GM23338 (cell line): ENCODE measurements at regions not wholly inside any gene's neighbourhood (a gene's known extent, or its start where the extent isn't known, plus 50 kb on each side); places are given as distances from the start of the nearest gene placed in this dataset.

Experiments
- ATAC-seq: fragments of 200-7000 bp; cut with Tn5 transposase; 3 replicates; pipeline ENCODE4 v1.9.1; 2020
- DNase-seq: peaks from one replicate; pipeline ENCODE4 v3.0.0-alpha.2; 2015; ENCODE audit warnings: low spot score
- H2AFZ ChIP-seq: fragments of 200-600 bp; sonication (generic); 2 replicates; pipeline ENCODE4 v1.8.0; 2016; ENCODE audit warnings: antibody characterized with exemption, mild to moderate bottlenecking, moderate library complexity
- H3F3A ChIP-seq: fragments of 200-600 bp; sonication (generic); replicated peaks from 2 replicates; pipeline ENCODE4 v1.8.0; 2017; ENCODE audit warnings: antibody characterized with exemption, mixed run types, low read depth
- H3K27ac ChIP-seq: fragments of 200-600 bp; sonication (generic); 2 replicates; pipeline ENCODE4 v1.6.1; 2016; ENCODE audit warnings: low read depth
- H3K27me3 ChIP-seq: fragments of 200-600 bp; sonication (generic); 2 replicates; pipeline ENCODE4 v1.8.0; 2016; ENCODE audit warnings: mild to moderate bottlenecking, mixed run types, moderate library complexity; ENCODE audit not compliant: insufficient read depth
- H3K36me3 ChIP-seq: fragments of 200-600 bp; sonication (generic); 2 replicates; pipeline ENCODE4 v1.8.0; 2016; ENCODE audit warnings: mild to moderate bottlenecking; ENCODE audit not compliant: insufficient read depth
- H3K4me1 ChIP-seq: fragments of 200-600 bp; sonication (generic); 2 replicates; pipeline ENCODE4 v1.8.0; 2016; ENCODE audit warnings: mild to moderate bottlenecking, moderate library complexity; ENCODE audit not compliant: insufficient read depth
- H3K4me2 ChIP-seq: fragments of 200-600 bp; sonication (generic); 2 replicates; pipeline ENCODE4 v1.7.1; 2017; ENCODE audit warnings: mixed run types
- H3K4me3 ChIP-seq: fragments of 200-600 bp; sonication (generic); 2 replicates; pipeline ENCODE4 v1.6.1; 2016; ENCODE audit warnings: mixed run types
- H3K79me2 ChIP-seq: fragments of 200-600 bp; sonication (generic); replicated peaks from 2 replicates; pipeline ENCODE4 v1.8.0; 2017; ENCODE audit warnings: mild to moderate bottlenecking; ENCODE audit not compliant: insufficient read depth
- H3K9me2 ChIP-seq: fragments of 200-600 bp; sonication (generic); 2 replicates; pipeline ENCODE4 v1.8.0; 2017; ENCODE audit not compliant: insufficient read depth
- H4K20me1 ChIP-seq: fragments of 200-600 bp; sonication (generic); replicated peaks from 2 replicates; pipeline ENCODE4 v1.8.0; 2017; ENCODE audit warnings: mild to moderate bottlenecking; ENCODE audit not compliant: insufficient read depth
- H3K27ac Mint-ChIP-seq: 2 replicates; pipeline ENCODE4 v1.8.0; 2020; ENCODE audit warnings: inconsistent platforms, mild to moderate bottlenecking, moderate library complexity, mixed read lengths
- H3K27me3 Mint-ChIP-seq: 3 replicates; pipeline ENCODE4 v1.8.0; 2022; ENCODE audit warnings: low read depth, mild to moderate bottlenecking, moderate library complexity, mixed read lengths, inconsistent platforms; ENCODE audit not compliant: insufficient read depth, poor library complexity
- H3K36me3 Mint-ChIP-seq: 3 replicates; pipeline ENCODE4 v1.8.0; 2021; ENCODE audit warnings: low read depth, mild to moderate bottlenecking, inconsistent platforms, moderate library complexity, mixed read lengths
- H3K4me1 Mint-ChIP-seq: 3 replicates; pipeline ENCODE4 v1.8.0; 2020; ENCODE audit warnings: mild to moderate bottlenecking, inconsistent platforms, mixed read lengths
- H3K4me3 Mint-ChIP-seq: 3 replicates; pipeline ENCODE4 v1.8.0; 2021; ENCODE audit warnings: moderate library complexity, mild to moderate bottlenecking, inconsistent platforms, mixed read lengths
- H3K9me3 Mint-ChIP-seq: 3 replicates; pipeline ENCODE4 v1.8.0; 2020; ENCODE audit warnings: moderate library complexity, mild to moderate bottlenecking, inconsistent platforms, mixed read lengths
- CREB1 ChIP-seq: fragments of 250-450 bp; sonication (Bioruptor Pico); IDR thresholded peaks from 2 replicates; pipeline ENCODE4 v1.5.0; 2020; ENCODE audit warnings: low read depth, mild to moderate bottlenecking, moderate library complexity
- CTCF ChIP-seq, 2 experiments: fragments of 200-600 bp in 1 of 2; sonication (generic) in 1 of 2; conservative IDR thresholded peaks; 2 replicates each; pipeline versions ENCODE4 v1.5.1 to v1.6.1; 2016 to 2017; ENCODE audit warnings: antibody characterized with exemption in 2 of 2, low read depth in 2 of 2, mild to moderate bottlenecking in 2 of 2, moderate library complexity in 1 of 2
- EZH2 ChIP-seq: fragments of 200-600 bp; sonication (generic); IDR thresholded peaks from one replicate; pipeline ENCODE4 v1.8.0; 2017; ENCODE audit warnings: antibody characterized with exemption, mild to moderate bottlenecking, low read depth; ENCODE audit not compliant: unreplicated experiment
- EZH2phosphoT487 ChIP-seq: fragments of 200-600 bp; sonication (generic); IDR thresholded peaks from one replicate; pipeline ENCODE4 v1.8.1; 2018; ENCODE audit warnings: antibody characterized with exemption; ENCODE audit not compliant: unreplicated experiment
- JUNB ChIP-seq: IDR thresholded peaks from one replicate; pipeline ENCODE4 v1.6.1; 2016; ENCODE audit warnings: antibody characterized with exemption; ENCODE audit not compliant: unreplicated experiment
- NANOG ChIP-seq: IDR thresholded peaks from 2 replicates; pipeline ENCODE4 v1.6.1; 2016; ENCODE audit warnings: antibody characterized with exemption, borderline replicate concordance
- POLR2AphosphoS5 ChIP-seq: IDR thresholded peaks from 2 replicates; pipeline ENCODE4 v1.6.1; 2016; ENCODE audit warnings: antibody characterized with exemption, low read depth
- REST ChIP-seq: IDR thresholded peaks from one replicate; pipeline ENCODE4 v1.6.1; 2018; ENCODE audit warnings: antibody characterized with exemption; ENCODE audit not compliant: unreplicated experiment
- STAT1 ChIP-seq: IDR thresholded peaks from one replicate; pipeline ENCODE4 v1.6.1; 2016; ENCODE audit warnings: antibody characterized with exemption; ENCODE audit not compliant: unreplicated experiment
- ZNF114 ChIP-seq: fragments of 250-450 bp; sonication (Bioruptor Pico); IDR thresholded peaks from 2 replicates; pipeline ENCODE4 v1.5.0; 2020; ENCODE audit warnings: mild to moderate bottlenecking, moderate library complexity
- ZNF331 ChIP-seq: fragments of 250-450 bp; sonication (Bioruptor Pico); IDR thresholded peaks from 2 replicates; pipeline ENCODE4 v1.5.0; 2020; ENCODE audit warnings: low read depth, mild to moderate bottlenecking, moderate library complexity
- TF ChIP-seq, protein P1 (sequence below): IDR thresholded peaks from 2 replicates; pipeline ENCODE4 v1.6.1; 2016; ENCODE audit warnings: antibody characterized with exemption
- TF ChIP-seq, protein P2 (sequence below): fragments of 250-450 bp; sonication (Bioruptor Pico); IDR thresholded peaks from 2 replicates; pipeline ENCODE4 v1.5.0; 2020; ENCODE audit warnings: mild to moderate bottlenecking, moderate library complexity

GRCh38 chr5:124460642-124461041 lies 285.8 kb downstream of the ZNF608 start:
- H3K27me3 ChIP-seq: no peaks in the 10 kb centered on the region
- no peak overlapping the region for H3K4me3 ChIP-seq
- no peak overlapping the region for H3K27ac ChIP-seq
- Mint-ChIP-seq H3K9me3 (peaks cover 28% of the 10 kb centered on the region), H3K36me3 (peaks cover 55% of the 10 kb centered on the region), H3K4me1 (peaks cover 17% of the 10 kb centered on the region), H3K27ac (no peak overlapping the region), H3K4me3 (no peak overlapping the region), H3K27me3 (no peaks in the 10 kb centered on the region)
- H3F3A ChIP-seq: no peaks in the 10 kb centered on the region
- no peak overlapping the region for H2AFZ ChIP-seq
- H4K20me1 ChIP-seq: no peaks in the 10 kb centered on the region
- no peaks in the 10 kb centered on the region for H3K36me3 ChIP-seq
- no peak for TF ChIP-seq ZNF331
- no peak for TF ChIP-seq ZNF114 (CRISPR knock-in tag)
- TF ChIP-seq CTCF (conservative IDR thresholded peaks at IDR 0.05; ENCODE audit: low read depth in 2 of 2): no peak
- TF ChIP-seq NANOG: no peak
- no peak for TF ChIP-seq JUNB
- TF ChIP-seq POLR2AphosphoS5: no peak
- no peak for TF ChIP-seq EZH2
- no peak for TF ChIP-seq EZH2phosphoT487
- TF ChIP-seq CREB1 (CRISPR knock-in tag): no peak
- TF ChIP-seq, protein P1, sequence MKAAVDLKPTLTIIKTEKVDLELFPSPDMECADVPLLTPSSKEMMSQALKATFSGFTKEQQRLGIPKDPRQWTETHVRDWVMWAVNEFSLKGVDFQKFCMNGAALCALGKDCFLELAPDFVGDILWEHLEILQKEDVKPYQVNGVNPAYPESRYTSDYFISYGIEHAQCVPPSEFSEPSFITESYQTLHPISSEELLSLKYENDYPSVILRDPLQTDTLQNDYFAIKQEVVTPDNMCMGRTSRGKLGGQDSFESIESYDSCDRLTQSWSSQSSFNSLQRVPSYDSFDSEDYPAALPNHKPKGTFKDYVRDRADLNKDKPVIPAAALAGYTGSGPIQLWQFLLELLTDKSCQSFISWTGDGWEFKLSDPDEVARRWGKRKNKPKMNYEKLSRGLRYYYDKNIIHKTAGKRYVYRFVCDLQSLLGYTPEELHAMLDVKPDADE: no peak
- TF ChIP-seq REST: no peak
- no peak for TF ChIP-seq STAT1
- TF ChIP-seq, protein P2, sequence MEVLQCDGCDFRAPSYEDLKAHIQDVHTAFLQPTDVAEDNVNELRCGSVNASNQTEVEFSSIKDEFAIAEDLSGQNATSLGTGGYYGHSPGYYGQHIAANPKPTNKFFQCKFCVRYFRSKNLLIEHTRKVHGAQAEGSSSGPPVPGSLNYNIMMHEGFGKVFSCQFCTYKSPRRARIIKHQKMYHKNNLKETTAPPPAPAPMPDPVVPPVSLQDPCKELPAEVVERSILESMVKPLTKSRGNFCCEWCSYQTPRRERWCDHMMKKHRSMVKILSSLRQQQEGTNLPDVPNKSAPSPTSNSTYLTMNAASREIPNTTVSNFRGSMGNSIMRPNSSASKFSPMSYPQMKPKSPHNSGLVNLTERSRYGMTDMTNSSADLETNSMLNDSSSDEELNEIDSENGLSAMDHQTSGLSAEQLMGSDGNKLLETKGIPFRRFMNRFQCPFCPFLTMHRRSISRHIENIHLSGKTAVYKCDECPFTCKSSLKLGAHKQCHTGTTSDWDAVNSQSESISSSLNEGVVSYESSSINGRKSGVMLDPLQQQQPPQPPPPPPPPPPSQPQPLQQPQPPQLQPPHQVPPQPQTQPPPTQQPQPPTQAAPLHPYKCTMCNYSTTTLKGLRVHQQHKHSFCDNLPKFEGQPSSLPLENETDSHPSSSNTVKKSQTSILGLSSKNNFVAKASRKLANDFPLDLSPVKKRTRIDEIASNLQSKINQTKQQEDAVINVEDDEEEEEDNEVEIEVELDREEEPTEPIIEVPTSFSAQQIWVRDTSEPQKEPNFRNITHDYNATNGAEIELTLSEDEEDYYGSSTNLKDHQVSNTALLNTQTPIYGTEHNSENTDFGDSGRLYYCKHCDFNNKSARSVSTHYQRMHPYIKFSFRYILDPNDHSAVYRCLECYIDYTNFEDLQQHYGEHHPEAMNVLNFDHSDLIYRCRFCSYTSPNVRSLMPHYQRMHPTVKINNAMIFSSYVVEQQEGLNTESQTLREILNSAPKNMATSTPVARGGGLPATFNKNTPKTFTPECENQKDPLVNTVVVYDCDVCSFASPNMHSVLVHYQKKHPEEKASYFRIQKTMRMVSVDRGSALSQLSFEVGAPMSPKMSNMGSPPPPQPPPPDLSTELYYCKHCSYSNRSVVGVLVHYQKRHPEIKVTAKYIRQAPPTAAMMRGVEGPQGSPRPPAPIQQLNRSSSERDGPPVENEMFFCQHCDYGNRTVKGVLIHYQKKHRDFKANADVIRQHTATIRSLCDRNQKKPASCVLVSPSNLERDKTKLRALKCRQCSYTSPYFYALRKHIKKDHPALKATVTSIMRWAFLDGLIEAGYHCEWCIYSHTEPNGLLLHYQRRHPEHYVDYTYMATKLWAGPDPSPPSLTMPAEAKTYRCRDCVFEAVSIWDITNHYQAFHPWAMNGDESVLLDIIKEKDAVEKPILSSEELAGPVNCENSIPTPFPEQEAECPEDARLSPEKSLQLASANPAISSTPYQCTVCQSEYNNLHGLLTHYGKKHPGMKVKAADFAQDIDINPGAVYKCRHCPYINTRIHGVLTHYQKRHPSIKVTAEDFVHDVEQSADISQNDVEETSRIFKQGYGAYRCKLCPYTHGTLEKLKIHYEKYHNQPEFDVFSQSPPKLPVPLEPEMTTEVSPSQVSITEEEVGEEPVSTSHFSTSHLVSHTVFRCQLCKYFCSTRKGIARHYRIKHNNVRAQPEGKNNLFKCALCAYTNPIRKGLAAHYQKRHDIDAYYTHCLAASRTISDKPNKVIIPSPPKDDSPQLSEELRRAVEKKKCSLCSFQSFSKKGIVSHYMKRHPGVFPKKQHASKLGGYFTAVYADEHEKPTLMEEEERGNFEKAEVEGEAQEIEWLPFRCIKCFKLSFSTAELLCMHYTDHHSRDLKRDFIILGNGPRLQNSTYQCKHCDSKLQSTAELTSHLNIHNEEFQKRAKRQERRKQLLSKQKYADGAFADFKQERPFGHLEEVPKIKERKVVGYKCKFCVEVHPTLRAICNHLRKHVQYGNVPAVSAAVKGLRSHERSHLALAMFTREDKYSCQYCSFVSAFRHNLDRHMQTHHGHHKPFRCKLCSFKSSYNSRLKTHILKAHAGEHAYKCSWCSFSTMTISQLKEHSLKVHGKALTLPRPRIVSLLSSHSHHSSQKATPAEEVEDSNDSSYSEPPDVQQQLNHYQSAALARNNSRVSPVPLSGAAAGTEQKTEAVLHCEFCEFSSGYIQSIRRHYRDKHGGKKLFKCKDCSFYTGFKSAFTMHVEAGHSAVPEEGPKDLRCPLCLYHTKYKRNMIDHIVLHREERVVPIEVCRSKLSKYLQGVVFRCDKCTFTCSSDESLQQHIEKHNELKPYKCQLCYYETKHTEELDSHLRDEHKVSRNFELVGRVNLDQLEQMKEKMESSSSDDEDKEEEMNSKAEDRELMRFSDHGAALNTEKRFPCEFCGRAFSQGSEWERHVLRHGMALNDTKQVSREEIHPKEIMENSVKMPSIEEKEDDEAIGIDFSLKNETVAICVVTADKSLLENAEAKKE (CRISPR knock-in tag): no peak
- no peak for ATAC-seq
- H3K9me2 ChIP-seq: no peaks in the 10 kb centered on the region; the same call in 1 of the 2 replicates
- peaks cover 24% of the 10 kb centered on the region for H3K4me1 ChIP-seq
- no peak overlapping the region for H3K4me2 ChIP-seq
- DNase-seq: no peak
- H3K79me2 ChIP-seq: no peaks in the 10 kb centered on the region
